RWPE2 (cell line): ENCODE measurements at regions not wholly inside any gene's neighbourhood (a gene's known extent, or its start where the extent isn't known, plus 50 kb on each side); places are given as distances from the start of the nearest gene placed in this dataset.

Source experiments
- ATAC-seq: fragments of 200-7000 bp; cut with Tn5 transposase; 3 replicates; pipeline ENCODE4 v1.9.1; 2021; ENCODE audit warnings: low read depth
- DNase-seq: peaks from one replicate; pipeline ENCODE4 v3.0.0-alpha.2; 2020; ENCODE audit warnings: low spot score
- H3K27ac ChIP-seq: fragments of 450-650 bp; 2 replicates; pipeline ENCODE4 v1.5.1; 2017; ENCODE audit warnings: mild to moderate bottlenecking; ENCODE audit not compliant: poor library complexity, severe bottlenecking
- H3K27me3 ChIP-seq: fragments of 250-450 bp; sonication (Bioruptor Pico); 2 replicates; pipeline ENCODE4 v1.5.1; 2021; ENCODE audit warnings: mild to moderate bottlenecking, moderate library complexity; ENCODE audit not compliant: insufficient read depth, poor library complexity, severe bottlenecking
- H3K36me3 ChIP-seq: fragments of 250-450 bp; sonication (Bioruptor Pico); 2 replicates; pipeline ENCODE4 v1.5.1; 2020; ENCODE audit warnings: low read depth, mild to moderate bottlenecking, moderate library complexity
- H3K4me1 ChIP-seq: fragments of 250-450 bp; sonication (Bioruptor Pico); 2 replicates; pipeline ENCODE4 v1.5.1; 2021; ENCODE audit warnings: mild to moderate bottlenecking, moderate library complexity; ENCODE audit not compliant: insufficient read depth, poor library complexity, severe bottlenecking
- H3K4me3 ChIP-seq: fragments of 250-450 bp; sonication (Bioruptor Pico); 2 replicates; pipeline ENCODE4 v1.5.1; 2021; ENCODE audit warnings: mild to moderate bottlenecking, moderate library complexity; ENCODE audit not compliant: severe bottlenecking
- H3K9me3 ChIP-seq: fragments of 250-450 bp; sonication (Bioruptor Pico); 2 replicates; pipeline ENCODE4 v1.5.1; 2021; ENCODE audit warnings: mild to moderate bottlenecking, moderate library complexity; ENCODE audit not compliant: severe bottlenecking
- CTCF ChIP-seq: fragments of 450-650 bp; IDR thresholded peaks from one replicate; pipeline ENCODE4 v1.5.1; 2017; ENCODE audit warnings: mild to moderate bottlenecking, moderate library complexity; ENCODE audit not compliant: poor library complexity, severe bottlenecking

GRCh38 chr2:138447889-138448570 lies 53.5 kb upstream of the SPOPL start:
- H3K4me3 ChIP-seq: no peak overlapping the region
- no peak for TF ChIP-seq CTCF
- H3K9me3 ChIP-seq: no peaks in the 10 kb centered on the region
- H3K4me1 ChIP-seq: peaks cover 1% of the 10 kb centered on the region
- no peaks in the 10 kb centered on the region for H3K27me3 ChIP-seq
- no peaks in the 10 kb centered on the region for H3K36me3 ChIP-seq
- no peak overlapping the region for H3K27ac ChIP-seq
- DNase-seq (no peak), ATAC-seq (no peak)
